Activated CD4-positive, alpha-beta T cell treated with anti-CD3 and anti-CD28 coated beads, Interleukin-2, Interleukin-4, amounts not matched to agents 100 ng/mL and 50 ng/mL, durations not matched to agents 16 hours and 8 hours (primary cell): ENCODE measurements at regions not wholly inside any gene's neighbourhood (a gene's known extent, or its start where the extent isn't known, plus 50 kb on each side); places are given as distances from the start of the nearest gene placed in this dataset.
A peak's percentile ranks its signal among the peaks of the same experiment; 100 is the strongest.

ENCODE experiments used
- DNase-seq: peaks from one replicate; pipeline ENCODE4 v3.0.0-alpha.2; 2020; ENCODE audit warnings: low spot score

GRCh38 chr1:238281418-238281817 lies 390.7 kb upstream of the ZP4 start:
- no peak for DNase-seq

DNA sequence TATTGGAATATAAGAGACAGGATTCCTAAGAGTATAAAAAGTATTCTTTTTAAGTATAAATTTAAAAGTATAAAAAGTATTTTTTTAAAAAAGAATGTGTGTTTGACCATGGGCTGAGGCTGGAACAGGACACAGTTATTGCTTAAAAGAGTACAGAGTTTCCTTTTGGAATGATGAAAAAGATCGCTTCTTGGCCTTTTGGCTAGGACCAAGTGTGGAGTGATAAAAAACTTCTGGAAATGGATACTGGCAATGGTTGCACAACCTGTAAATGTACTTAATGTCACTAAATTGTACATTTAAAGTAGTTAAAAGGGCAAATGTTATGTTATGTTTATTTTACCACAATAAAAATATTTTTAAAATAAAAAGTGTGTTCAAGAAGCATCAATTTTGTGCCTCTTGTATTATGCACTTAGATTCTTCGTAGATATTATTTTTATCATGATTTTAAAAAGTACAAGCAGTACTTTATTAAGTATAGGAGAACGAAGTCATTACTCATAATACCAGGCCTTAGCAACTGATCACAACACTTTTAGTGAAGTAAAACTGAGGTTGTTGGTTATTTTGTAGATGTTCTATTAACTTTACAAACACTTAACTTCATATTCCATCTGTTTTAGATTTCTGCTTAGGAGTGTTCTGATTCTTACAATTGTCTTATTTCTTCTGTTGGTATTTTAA lies 389.1 kb upstream of the ZP4 start:
- no peak for DNase-seq

- DNase-seq = no peak
Measured at GRCh38 chr1:238272145-238272544, 381.4 kb upstream of the ZP4 start.

GRCh38 chr1:238265866-238266265 lies 375.1 kb upstream of the ZP4 start:
- DNase-seq = no peak

DNA sequence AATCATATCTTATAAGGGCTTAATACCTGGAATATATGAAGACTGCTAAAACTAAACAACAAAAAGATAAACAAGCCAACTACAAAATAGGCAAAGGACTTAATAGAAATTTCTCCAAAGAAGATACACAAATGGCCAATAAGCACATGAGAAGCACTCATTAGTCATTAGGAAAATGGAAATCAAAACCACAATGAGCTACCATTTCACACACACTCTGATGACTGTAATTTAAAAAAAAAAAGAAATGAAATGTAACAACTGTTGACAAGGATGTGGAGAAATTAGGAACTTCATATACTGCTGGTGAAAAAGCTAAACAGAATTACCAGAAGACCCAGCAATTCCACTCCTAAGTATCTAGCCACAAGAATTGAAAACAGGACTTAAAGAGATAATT lies 374.2 kb upstream of the ZP4 start:
- DNase-seq = no peak

- no peak for DNase-seq
Measured at GRCh38 chr1:238258510-238258909, 367.8 kb upstream of the ZP4 start.

- DNase-seq = no peak
Measured at GRCh38 chr1:238257018-238257621, 366.4 kb upstream of the ZP4 start.

DNA sequence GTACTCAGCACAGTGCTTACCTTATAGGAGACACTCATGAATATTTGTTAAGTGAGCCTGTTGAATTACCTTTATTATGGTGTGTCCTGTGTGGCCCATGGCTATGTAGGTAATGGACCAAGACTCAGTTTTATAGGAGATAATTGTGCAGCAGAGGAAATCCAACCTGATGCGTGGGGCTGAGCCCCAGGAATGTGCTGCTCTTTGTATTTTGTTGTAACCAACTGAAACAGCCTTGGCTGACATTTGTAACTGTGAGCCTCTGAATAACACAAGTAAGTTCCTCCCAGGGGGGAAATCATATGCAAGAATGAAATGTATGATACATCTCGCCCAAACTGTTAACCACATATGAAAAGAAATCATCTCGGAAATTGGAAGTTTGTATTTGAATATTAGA lies 364.2 kb upstream of the ZP4 start:
- no peak for DNase-seq

DNA sequence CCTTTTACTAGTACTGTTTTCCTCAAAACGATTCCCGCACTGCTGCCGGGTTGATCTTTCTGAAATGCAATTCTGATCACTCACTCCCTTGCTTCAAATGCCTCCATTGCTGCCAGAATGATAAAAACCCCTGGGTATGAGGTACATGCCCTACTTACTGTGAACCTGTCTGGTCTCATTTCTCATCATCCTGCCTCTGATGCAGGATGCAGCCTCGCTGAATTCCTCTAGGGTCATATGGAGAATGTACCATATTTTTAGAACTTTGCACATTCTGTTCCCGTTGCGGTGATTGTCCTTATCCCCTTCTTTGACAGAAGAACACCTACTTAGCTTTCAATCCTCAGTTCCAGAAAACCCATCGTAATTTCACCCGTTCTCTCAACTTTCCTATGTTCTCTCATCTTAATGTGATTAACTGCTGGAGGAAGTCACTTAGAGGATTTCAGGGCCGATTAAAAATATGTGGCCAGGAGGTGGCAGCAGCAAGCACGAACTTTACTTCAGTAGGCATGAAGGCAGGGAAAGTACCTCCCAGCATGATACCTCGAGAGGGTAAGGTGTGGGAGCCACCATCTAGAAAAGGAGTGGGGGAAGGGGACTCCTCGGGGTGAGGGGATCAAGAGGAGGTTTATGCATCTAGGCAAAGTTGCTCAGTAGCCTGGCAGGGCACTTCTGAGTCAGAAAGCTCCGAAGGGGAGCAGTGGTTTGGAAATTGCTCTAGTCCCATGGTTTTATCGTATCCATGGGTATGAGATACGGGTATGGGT lies 361.5 kb upstream of the ZP4 start:
- peak; percentile 30 for DNase-seq

GRCh38 chr1:238248356-238248755 lies 357.6 kb upstream of the ZP4 start:
- DNase-seq = no peak

GRCh38 chr1:238242181-238242580 lies 351.5 kb upstream of the ZP4 start:
- DNase-seq = no peak

GRCh38 chr1:238241607-238242006 lies 350.9 kb upstream of the ZP4 start:
- no peak for DNase-seq

- DNase-seq = no peak
Measured at GRCh38 chr1:238239343-238239742, 348.6 kb upstream of the ZP4 start.

DNA sequence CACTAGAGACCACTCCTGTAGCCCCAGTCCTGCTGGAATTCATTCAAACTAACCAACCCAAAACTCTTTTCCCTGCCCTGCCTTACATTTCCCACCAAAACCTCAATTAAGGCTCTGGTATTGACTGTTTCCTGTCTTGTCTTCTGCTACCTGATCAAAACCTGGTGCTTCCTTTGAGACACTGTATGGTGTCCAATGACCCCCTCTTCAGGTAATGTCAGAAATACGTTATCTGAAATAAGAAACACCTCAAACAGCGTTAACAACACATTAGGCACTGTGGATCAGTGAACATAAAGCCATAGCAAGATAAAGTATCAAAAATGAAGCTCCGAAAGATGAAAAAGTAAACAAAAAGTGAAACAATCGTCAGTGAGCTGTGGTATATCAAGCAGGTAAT lies 343.2 kb upstream of the ZP4 start:
- no peak for DNase-seq

DNA sequence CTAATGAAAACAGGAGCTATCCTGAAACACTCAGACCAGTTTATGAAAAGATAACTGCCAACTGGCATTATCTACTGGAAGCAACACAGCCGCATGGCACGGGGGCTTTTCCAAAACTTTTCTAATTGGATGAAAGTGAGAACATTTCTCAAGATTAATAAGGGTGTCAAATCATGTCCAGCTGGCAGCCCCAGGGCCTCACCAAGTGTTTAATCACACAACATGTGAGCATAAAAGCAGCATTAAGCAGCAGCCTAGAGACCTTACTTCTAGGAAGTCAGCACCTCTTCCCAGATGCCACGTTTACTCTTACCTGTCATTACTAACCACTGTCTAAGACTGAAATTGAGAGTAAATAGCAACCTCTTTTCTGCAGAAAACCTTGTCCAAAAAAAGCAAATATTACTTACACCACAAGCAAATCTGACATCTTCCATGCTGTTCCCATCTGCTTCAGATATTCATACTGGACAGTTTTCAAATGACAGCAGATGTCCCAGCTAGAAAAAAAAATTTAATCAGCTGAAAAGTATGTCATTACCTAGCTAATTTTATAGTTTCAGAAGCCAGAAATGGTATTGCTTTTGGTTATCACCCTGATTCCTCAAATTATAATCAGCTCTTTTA lies 341.5 kb upstream of the ZP4 start:
- DNase-seq = no peak

DNA sequence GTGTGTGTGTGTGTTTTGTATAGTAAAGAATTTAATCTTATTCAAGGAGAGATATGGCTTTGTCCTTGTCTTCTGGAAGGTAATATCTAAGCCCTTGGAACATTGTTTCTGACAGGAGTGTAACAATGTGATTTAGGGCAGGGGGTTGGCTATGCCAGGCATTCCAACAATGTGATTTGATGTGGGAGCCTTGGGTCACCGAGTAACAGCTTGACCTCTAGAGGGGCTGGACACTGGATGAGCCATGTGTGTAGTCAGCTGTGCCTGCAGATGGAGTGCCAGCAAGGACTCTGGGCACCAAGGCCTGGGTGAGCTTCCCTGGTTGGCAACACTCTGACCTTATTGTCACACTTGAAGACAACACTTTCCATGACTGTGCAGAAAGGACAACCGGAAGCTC lies 336.1 kb upstream of the ZP4 start:
- no peak for DNase-seq

DNA sequence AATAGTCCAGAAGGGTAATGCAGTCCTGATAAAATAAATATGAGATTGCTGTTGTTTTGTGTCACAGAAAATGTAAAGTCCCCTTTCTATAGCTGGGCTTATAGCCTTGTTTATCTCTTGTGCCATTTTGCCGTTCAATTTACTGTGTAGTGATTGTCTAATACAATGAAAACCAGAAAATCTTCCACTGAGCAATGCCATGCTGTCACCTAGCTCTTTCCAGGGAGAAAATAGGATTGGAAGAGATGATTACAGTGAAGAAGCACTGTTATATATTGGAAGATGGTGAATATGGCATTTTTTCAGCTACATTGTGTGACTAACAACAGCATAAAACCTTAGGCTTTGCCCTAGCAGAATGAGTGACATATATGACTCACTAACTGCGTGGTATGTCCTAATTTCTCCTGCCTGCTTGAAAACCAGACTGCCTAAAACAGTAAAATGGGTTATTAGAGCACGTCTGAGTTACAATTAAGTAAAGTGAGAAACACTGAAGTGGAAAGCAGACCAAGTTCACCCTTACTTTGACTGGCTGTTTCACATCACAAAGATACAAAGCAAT lies 332.4 kb upstream of the ZP4 start:
- no peak for DNase-seq

DNA sequence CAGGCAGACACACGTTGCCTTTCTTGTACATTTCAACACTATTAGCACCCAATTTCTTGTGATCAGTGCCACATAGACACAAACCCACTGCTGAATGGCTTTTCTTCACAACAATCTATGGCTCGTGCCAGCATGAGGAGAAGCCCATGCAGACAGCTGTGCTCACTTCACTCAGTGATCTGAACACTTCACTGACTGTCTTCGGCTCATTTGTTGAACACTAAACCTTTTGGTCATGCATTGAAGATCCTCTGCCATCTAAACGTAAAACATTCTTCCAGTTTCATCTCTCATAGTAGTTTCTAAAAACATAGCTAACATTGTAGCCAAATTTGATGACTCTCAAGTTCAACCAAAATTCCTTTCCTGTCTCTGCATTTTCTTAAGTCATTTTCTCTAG lies 331.0 kb upstream of the ZP4 start:
- no peak for DNase-seq

DNA sequence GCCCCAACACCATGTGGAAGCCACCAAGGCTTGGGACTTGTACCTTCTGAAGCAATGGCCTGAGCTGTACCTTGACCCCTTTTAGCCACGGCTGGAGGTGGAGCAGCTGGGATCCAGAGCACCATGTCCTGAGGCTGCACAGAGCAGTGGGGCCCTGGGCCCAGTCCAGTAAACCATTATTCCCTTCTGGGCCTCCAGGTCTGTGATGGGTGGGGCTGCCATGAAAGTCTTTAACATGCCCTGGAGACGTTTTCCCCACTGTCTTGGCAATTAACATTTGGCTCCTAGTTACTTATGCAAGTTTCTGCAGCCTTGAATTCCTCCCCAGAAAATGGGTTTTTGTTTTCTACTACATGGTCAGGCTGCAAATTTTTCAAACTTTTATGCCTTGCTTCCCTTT lies 323.7 kb upstream of the ZP4 start:
- no peak for DNase-seq

DNA sequence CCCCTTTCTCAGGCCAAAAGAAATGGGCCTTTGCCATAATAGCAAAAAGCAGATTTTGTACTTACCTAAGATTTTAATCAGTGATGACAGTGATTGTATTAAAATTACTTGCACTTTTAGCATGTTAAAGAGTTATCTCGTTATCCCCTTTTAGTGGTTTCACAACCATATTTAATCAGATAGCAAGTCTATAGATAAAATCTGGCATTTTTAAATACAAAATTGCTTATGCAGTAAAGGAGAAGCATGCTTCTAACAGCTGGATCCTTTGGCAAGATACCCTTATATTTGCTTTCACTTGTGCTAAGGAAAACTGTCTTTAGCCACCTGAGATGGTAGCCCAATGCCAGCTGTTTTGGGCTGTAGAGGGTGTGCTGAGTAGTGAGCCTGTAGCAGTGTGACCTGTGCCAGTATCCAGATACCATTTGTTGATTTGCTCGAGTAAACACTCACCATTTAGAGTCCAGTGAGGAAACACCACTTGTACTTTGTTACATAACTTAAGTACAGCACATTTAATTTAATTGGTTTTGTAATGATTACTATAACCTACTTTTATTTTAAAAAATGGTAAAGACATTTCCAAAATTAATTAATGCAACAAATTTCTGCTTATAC lies 314.4 kb upstream of the ZP4 start:
- no peak for DNase-seq

DNA sequence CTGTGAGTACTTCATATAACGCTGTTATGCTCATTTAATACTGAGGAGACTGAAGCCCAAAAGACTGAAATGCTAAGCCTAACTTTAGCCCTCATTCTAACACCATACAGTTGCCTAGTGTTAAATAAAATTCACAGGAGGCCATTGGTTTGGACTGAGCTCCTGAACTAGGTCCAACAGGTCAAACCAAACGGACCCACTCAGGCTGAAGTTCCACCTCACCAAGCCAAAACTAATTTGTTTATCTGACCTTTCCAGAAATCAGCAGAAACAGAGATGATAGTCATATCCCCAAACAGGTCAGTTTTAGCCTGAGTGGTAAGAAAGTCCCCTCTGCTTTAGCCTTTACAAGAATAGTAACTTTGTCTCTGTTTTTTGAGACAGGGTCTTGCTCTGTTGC lies 311.3 kb upstream of the ZP4 start:
- no peak for DNase-seq

DNA sequence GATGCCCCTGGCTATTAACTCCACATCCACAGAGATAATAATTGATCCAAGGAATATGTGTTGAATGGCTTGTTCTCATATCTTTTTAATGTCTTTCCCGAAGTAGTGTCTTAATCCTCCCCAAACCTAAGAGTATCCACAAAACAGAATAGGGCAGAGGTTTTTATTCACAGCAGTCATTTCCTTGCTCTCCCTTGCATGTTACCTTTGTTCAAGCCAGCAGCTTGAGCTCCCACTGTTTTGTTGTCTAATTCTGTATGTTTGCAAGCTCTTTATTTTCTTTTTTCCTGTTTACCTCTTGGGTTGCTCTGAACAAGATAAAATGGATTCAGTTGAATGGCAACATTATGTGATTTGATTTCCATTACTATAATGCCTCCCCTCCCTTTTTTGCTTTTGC lies 308.6 kb upstream of the ZP4 start:
- DNase-seq = no peak
